CD4-positive, alpha-beta T cell treated with Interferon alpha-2 for 1 hour (primary cell): ENCODE measurements at regions not wholly inside any gene's neighbourhood (a gene's known extent, or its start where the extent isn't known, plus 50 kb on each side); places are given as distances from the start of the nearest gene placed in this dataset.
"Not testable (repeated sequence)": the region's sequence is repeated elsewhere in the genome, so short reads cannot be mapped to it uniquely, and the experiment has no call there.

Experiments used
- DNase-seq, 2 donors: peaks; one replicate each; pipeline ENCODE4 v3.0.0-alpha.2; 2020 to 2022

GRCh38 chr4:29051381-29051965 is 1668.7 kb upstream of the PCDH7 start:
- DNase-seq: no peak

DNA sequence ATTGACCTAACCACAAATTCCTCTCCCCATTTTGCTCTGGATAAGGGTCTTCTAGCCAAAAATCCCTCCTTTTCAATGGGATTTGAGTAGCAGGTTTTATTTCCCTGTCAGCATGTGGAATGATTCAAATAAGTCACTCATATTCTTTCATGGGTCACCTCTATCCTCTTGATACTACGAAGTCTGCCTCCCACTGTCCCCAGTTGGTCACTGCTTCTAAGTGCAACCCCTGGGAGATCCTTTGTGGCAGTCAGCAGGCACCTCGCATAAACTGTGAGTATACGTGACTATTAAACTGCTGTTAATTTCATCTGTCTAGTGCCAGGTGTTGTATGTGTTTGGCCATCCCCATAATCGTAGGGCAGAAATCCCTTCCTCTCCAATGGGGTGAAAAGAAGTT is 1667.9 kb upstream of the PCDH7 start:
- DNase-seq: no peak

DNA sequence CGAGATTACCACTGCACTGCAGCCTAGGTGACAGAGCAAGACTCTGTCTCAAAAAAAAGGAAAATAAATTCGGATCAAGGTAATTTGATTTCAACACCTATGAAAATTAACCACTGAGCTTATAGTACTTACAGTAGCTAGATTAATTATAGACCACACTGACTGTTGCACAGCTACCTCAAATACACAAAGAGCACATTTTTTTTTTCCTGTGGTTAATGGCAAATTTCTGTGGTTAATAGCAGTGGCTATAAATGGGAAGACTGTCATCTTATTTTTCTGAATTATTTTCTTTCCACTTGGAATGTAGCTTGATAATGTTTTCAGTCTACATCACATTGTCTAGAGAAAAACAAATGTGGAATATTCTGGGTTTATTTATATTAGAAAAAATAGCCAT is 1661.6 kb upstream of the PCDH7 start:
- DNase-seq: no peak

DNA sequence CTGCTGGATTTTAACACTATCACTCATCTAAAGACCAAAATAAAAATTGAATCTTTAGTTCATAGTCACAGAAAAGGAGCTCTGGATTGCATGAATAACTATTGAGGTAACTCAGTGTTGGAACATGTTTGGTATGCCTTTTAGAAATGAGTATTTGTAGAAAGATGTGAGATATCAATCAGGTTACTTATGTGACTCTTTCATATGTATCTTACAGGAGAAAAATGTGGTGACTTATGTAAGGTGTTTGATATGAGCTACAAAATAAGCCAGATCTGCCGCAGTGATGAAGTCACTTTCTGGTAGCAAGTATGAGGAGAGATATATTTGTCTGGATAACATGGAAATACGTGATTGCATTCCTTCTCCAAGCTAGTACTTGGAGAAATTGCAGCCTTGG is 1653.3 kb upstream of the PCDH7 start:
- no peak for DNase-seq

DNA sequence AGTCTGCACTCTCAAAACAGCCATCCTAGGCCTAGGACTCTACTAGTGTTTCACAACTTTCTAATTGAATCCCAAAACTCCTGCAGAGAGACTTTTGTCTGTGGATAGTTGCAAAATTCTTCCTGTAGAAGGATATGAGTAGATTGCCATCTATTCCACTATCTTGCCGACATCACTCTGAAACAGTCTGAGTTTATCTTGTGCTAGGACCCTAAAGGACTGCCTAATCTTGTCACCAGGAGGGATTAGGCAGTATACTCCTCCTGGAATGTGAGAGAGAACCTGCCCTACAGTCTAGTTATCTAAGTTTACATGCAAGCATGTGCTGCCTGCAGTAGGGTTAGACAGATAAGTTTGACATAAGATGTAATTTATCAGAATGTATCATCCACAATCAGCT is 1646.6 kb upstream of the PCDH7 start:
- no peak for DNase-seq

DNA sequence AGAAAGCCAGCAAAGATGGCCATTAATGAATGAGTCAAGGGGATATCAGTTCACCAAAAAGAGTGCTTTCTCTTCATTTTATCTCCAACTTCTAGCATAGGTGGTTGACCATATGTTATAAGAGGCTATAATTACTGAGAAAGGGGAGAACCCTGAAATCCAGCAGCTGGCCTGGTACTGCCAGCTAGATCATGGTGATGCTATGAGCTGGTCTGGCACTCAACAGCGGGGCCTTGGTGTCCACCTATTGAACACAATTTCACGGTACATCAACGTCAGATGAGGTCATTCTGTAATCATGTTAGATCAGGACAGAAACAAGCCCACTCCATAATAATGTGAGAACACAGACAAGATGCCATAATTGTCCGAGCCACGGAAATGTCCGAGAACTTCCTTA is 1644.8 kb upstream of the PCDH7 start:
- no peak for DNase-seq

DNA sequence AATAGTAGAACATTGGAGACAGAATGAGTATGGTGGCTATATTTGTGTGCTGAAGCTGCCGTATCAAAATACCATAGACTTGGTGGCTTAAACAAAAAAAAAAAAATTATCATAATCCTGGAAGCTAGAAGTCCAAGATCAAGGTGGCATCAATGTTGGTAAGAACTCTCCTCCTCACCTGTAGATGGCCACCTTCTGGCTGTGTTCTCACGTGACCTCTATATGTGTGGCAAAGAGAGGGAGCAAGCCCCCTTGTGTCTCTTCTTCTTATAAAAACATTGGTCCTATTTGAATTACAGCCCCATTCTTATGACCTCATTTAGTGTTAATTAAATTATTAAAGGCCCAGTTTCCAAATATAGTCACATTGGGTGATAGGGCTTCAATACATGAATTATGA is 1640.9 kb upstream of the PCDH7 start:
- DNase-seq: no peak

GRCh38 chr4:29081234-29081955 is 1638.8 kb upstream of the PCDH7 start:
- DNase-seq: no peak

GRCh38 chr4:29082684-29083083 is 1637.5 kb upstream of the PCDH7 start:
- DNase-seq: no peak

DNA sequence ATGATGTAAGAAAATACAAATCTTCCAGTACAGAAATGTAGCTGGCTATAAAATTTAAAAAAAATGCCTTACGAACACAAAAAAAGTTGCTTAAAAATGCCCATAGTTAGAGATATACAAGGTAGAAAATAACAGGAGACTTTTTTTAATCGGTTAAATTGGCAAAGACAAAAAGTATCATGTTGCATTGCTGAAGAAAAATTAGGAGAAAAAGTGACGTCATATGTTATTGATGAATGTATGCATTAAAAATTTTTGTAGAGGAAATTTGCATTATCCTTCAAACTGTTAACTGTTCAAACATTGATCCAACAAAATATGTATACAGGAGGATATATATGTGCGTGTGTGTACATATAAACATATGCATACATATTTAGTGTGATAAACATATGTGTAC is 1634.4 kb upstream of the PCDH7 start:
- DNase-seq: no peak

DNA sequence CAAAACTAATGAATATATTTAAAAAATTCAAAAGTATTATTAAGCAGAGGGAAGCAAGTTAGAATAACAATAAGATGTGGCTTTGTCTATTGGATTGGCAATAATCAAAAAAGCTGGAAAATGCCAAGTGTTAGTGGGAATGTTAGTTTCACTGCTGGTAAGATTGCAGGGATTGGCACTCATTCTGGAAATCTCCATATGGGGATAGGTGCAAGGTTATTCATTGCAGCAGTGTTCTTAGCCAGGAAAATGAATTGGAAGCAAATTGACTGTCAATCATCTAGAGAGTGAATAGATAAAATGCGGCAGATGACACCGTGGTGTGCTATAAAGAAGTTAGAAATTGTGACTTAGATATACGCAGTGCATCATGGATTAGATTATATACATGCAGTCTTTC is 1615.5 kb upstream of the PCDH7 start:
- no peak for DNase-seq

DNA sequence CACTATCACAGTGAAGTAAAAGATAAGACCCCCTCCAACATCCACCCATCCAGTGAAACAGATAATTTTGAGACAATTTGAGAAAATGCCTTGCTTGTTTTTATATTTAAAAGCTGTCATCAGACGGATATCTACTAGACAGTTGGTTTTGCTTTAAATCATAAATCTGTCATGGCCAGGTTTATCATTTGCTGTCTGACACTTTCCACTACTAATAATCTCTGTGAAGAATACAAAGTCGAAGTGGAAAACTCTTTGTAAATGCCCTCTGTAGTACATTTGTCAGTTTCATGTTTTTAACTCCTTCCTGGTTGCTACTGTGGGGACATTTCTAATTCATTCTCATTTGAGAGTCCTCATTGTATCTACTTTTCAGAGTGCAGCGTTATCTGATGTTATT is 1606.2 kb upstream of the PCDH7 start:
- no peak for DNase-seq

- DNase-seq: not testable (repeated sequence)
Measured at GRCh38 chr4:29117231-29117722, 1602.9 kb upstream of the PCDH7 start.

DNA sequence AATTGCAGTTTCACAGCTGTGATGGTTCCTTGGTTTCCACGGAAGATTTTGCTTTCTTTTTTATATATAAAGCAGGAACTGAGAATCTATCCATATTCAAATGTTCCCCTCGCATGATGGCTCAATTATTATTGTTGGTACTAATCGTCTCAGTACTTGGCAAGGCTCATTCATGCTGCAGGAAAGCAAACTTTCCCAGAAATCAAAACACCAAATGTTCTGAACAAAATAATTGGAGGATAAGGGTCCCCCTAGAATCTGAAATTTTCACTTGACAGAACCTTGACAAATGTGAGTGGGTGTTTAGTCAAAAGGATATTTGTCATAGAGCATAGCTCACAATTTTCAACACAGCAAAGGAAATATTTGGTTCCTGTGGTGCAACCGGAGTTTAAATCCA is 1598.6 kb upstream of the PCDH7 start:
- DNase-seq: no peak

DNA sequence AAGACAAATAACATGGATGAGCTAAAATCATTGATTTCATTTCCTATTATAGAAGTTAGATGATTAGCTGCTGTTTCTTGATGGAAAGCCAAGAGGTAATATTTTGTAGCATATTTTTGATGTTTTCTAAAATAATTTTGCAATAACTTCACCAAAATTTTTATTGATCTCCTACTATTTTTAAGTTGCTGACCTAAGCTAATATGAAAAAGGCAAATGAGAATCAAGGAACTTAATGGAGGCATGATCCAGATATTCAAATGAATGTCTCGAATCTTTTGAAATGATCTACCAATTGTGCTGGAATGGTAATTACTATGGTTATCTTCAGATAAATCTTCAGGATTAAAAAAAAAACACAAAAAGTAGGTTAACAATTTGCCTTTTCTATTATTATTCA is 1591.4 kb upstream of the PCDH7 start:
- no peak for DNase-seq

DNA sequence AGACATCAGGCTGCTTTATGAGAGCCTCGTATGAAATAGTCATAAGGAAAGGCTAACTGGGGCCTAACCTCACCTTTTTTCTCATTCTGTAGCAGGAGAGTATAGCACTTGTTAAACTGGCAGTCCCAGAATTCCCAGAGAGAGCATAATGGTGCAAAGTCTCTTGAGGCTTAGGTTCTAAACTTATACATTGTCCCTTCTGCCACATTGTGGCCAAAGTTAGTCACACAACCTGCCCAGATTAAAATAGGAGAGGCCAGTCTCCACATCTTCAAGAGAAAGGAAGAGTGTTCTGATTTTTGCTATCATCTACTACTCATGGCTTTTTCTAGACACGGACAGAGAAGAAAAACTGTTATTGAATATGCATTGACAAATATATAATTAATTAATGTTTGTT is 1588.9 kb upstream of the PCDH7 start:
- no peak for DNase-seq

- no peak for DNase-seq
Measured at GRCh38 chr4:29142708-29143107, 1577.5 kb upstream of the PCDH7 start.

DNA sequence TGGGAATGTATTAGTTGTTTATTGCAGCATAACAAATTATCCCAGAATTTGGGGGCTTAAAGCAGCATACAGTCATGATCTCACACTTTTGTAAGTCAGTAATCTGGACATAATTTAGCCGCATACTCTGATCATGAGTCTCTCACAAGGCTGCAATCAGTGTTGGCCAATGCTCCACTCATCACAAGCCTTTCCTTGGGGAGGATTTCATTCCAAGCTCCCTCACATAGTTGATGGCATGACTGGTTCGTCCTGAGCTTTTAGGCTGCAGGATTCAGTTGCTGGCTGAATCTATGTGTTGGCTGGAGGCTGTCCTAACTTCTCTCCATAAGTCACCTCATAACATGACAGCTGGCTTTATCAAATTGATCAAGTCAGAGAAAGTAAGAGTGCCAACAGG is 1568.6 kb upstream of the PCDH7 start:
- no peak for DNase-seq

DNA sequence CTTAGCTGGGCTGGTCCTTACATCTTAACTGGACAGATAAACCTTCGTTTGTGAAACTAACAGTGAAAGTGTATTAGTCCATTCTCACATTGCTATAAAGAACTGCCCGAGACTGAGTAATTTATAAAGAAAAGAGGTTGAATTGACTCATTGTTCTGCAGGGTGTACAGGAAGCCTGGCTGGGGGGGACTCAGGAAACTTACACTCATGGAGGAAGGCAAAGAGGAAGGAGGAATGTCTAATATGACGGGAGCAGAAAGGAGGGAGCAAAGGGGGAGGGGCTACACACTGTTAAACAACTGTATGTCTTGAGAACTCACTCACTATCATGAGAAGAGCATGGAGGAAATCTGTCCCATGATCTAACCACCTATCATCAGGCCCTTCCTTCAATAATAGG is 1566.5 kb upstream of the PCDH7 start:
- DNase-seq: no peak

GRCh38 chr4:29175291-29175690 is 1544.9 kb upstream of the PCDH7 start:
- DNase-seq: no peak

GRCh38 chr4:29199025-29199424 is 1521.1 kb upstream of the PCDH7 start:
- no peak for DNase-seq

- DNase-seq: no peak
Measured at GRCh38 chr4:29199485-29199884, 1520.7 kb upstream of the PCDH7 start.

DNA sequence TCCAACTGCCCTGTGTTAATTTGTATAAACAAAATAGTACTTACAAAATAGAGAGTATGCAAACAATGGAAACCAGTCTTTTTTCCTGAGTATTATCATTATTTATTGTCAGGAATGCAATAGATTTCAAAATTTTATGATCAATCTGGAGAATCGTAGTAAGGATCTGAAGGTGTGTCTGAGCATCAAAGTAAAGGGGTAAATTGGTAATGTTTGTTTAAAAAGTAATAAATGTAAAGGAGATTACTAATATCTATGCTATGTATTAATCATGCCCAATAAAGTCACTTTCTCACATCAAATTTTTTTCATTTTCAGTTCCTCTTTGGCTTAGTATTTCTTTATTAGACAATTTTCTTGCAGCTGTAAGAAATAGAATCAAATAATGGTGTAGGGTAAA is 1507.1 kb upstream of the PCDH7 start:
- DNase-seq: no peak

DNA sequence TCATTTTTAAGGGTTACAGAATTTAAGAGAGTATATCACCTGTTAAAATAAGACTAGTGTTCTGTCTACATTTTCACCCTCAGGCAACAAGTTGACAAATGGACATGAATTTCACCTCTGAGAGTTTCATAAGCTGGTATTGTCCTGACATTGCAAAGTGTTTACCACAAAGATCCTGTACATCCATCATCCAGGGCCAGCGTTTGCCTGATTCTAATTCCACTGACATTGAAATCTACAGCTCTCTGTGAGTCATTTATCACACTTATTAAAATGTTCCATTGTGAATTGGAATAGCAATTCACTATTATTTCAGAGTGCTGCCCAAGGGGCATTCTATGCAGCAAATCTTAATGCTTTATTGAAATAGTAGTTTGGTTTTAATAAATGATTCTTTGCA is 1499.4 kb upstream of the PCDH7 start:
- no peak for DNase-seq

GRCh38 chr4:29224911-29225310 is 1495.3 kb upstream of the PCDH7 start:
- no peak for DNase-seq
